H9 (cell line): ENCODE measurements at regions not wholly inside any gene's neighbourhood (a gene's known extent, or its start where the extent isn't known, plus 50 kb on each side); places are given as distances from the start of the nearest gene placed in this dataset.

Experiments used
- DNase-seq: peaks from one replicate; pipeline ENCODE4 v3.0.0-alpha.2; 2017
- H2AFZ ChIP-seq: one replicate; pipeline ENCODE4 v1.6.1; 2013; ENCODE audit warnings: mild to moderate bottlenecking, low read length, control low read depth, moderate library complexity
- H2AK5ac ChIP-seq: 2 replicates; pipeline ENCODE4 v1.6.1; 2013; ENCODE audit warnings: low read length, control low read depth, mixed read lengths; ENCODE audit not compliant: insufficient read length
- H2BK120ac ChIP-seq: one replicate; pipeline ENCODE4 v1.6.1; 2013; ENCODE audit warnings: low read depth, mild to moderate bottlenecking, low read length, control low read depth, inconsistent platforms; ENCODE audit not compliant: poor library complexity, severe bottlenecking
- H2BK12ac ChIP-seq: 2 replicates; pipeline ENCODE4 v1.6.1; 2013; ENCODE audit warnings: low read length, control low read depth, mixed read lengths, low read depth; ENCODE audit not compliant: insufficient read length
- H2BK15ac ChIP-seq: 2 replicates; pipeline ENCODE4 v1.6.1; 2013; ENCODE audit warnings: low read depth, low read length, control low read depth
- H2BK20ac ChIP-seq: one replicate; pipeline ENCODE4 v1.6.1; 2013; ENCODE audit warnings: low read depth, mild to moderate bottlenecking, low read length, control low read depth, inconsistent platforms; ENCODE audit not compliant: poor library complexity, severe bottlenecking
- H2BK5ac ChIP-seq: 2 replicates; pipeline ENCODE4 v1.6.1; 2013; ENCODE audit warnings: low read length, control low read depth, mixed read lengths; ENCODE audit not compliant: insufficient read length
- H3K14ac ChIP-seq: 2 replicates; pipeline ENCODE4 v1.6.1; 2013; ENCODE audit warnings: low read length, control low read depth; ENCODE audit not compliant: insufficient read depth
- H3K18ac ChIP-seq: 2 replicates; pipeline ENCODE4 v1.6.1; 2013; ENCODE audit warnings: low read depth, mild to moderate bottlenecking, mixed read lengths, low read length, control low read depth; ENCODE audit not compliant: insufficient read length
- H3K23ac ChIP-seq: 2 replicates; pipeline ENCODE4 v1.6.1; 2013; ENCODE audit warnings: low read length, control low read depth, mixed read lengths, low read depth; ENCODE audit not compliant: insufficient read length
- H3K23me2 ChIP-seq: 2 replicates; pipeline ENCODE4 v1.6.1; 2013; ENCODE audit warnings: low read depth, mild to moderate bottlenecking, mixed read lengths, low read length, control low read depth; ENCODE audit not compliant: insufficient read length, poor library complexity, severe bottlenecking
- H3K27ac ChIP-seq: 2 replicates; pipeline ENCODE4 v1.5.1; 2013; ENCODE audit warnings: low read length, control low read depth, mixed read lengths, low read depth; ENCODE audit not compliant: insufficient read length
- H3K27me3 ChIP-seq: 2 replicates; pipeline ENCODE4 v1.6.1; 2013; ENCODE audit warnings: low read length, control low read depth, inconsistent platforms; ENCODE audit not compliant: insufficient read depth
- H3K4ac ChIP-seq: 2 replicates; pipeline ENCODE4 v1.6.1; 2013; ENCODE audit warnings: low read depth, mild to moderate bottlenecking, control low read depth, inconsistent platforms, low read length, moderate library complexity
- H3K4me1 ChIP-seq: 2 replicates; pipeline ENCODE4 v1.6.1; 2013; ENCODE audit warnings: low read length, control low read depth, inconsistent platforms; ENCODE audit not compliant: insufficient read depth
- H3K4me2 ChIP-seq: 2 replicates; pipeline ENCODE4 v1.6.1; 2013; ENCODE audit warnings: low read length, control low read depth, mixed read lengths; ENCODE audit not compliant: insufficient read length, insufficient read depth
- H3K56ac ChIP-seq: 2 replicates; pipeline ENCODE4 v1.6.1; 2013; ENCODE audit warnings: low read depth, mild to moderate bottlenecking, mixed read lengths, low read length, control low read depth; ENCODE audit not compliant: insufficient read length
- H3K79me1 ChIP-seq: 2 replicates; pipeline ENCODE4 v1.6.1; 2013; ENCODE audit warnings: low read depth, mild to moderate bottlenecking, moderate library complexity, low read length, control low read depth, inconsistent platforms; ENCODE audit not compliant: insufficient read depth, poor library complexity, severe bottlenecking
- H3K79me2 ChIP-seq: 2 replicates; pipeline ENCODE4 v1.6.1; 2013; ENCODE audit warnings: low read length, control low read depth, inconsistent platforms; ENCODE audit not compliant: insufficient read depth
- H3K9ac ChIP-seq: 2 replicates; pipeline ENCODE4 v1.6.1; 2013; ENCODE audit warnings: low read length, control low read depth, mixed read lengths; ENCODE audit not compliant: insufficient read length; ENCODE audit errors: extremely low read depth
- H3K9me3 ChIP-seq: one replicate; pipeline ENCODE4 v1.6.1; 2013; ENCODE audit warnings: low read depth, low read length, inconsistent platforms; ENCODE audit not compliant: control insufficient read depth
- H3T11ph ChIP-seq: one replicate; pipeline ENCODE4 v1.6.1; 2013; ENCODE audit warnings: mild to moderate bottlenecking, low read length, control low read depth, inconsistent platforms
- H4K20me1 ChIP-seq: one replicate; pipeline ENCODE4 v1.6.1; 2013; ENCODE audit not compliant: control insufficient read depth, insufficient read length, insufficient read depth
- H4K5ac ChIP-seq: 2 replicates; pipeline ENCODE4 v1.6.1; 2013; ENCODE audit warnings: low read depth, mild to moderate bottlenecking, mixed read lengths, low read length, control low read depth; ENCODE audit not compliant: insufficient read length
- H4K8ac ChIP-seq: replicated peaks from 2 replicates; pipeline ENCODE4 v1.6.1; 2013; ENCODE audit warnings: low read length, control low read depth, mixed read lengths, low read depth; ENCODE audit not compliant: insufficient read length
- H4K91ac ChIP-seq: 2 replicates; pipeline ENCODE4 v1.6.1; 2013; ENCODE audit warnings: low read depth, mild to moderate bottlenecking, moderate library complexity, mixed read lengths, low read length, control low read depth; ENCODE audit not compliant: insufficient read length
- H3K27ac Mint-ChIP-seq, 3 experiments: 2 replicates in 2 of 3; 3 replicates in 1 of 3; pipeline ENCODE4 v1.8.0; 2020 to 2021; ENCODE audit warnings: mixed read lengths in 3 of 3, mild to moderate bottlenecking in 1 of 3, moderate library complexity in 1 of 3
- H3K27me3 Mint-ChIP-seq: 2 replicates; pipeline ENCODE4 v1.8.0; 2021; ENCODE audit warnings: low read depth, mild to moderate bottlenecking, moderate library complexity, mixed read lengths
- H3K36me3 Mint-ChIP-seq, 3 experiments: 2 replicates in 2 of 3; 3 replicates in 1 of 3; pipeline ENCODE4 v1.8.0; 2020 to 2021; ENCODE audit warnings: low read depth in 3 of 3, mixed read lengths in 3 of 3; ENCODE audit not compliant: insufficient read depth in 1 of 3
- H3K4me1 Mint-ChIP-seq, 2 experiments: 2 replicates each; pipeline ENCODE4 v1.8.0; 2020; ENCODE audit warnings: mixed read lengths in 2 of 2
- H3K4me3 Mint-ChIP-seq, 2 experiments: 2 replicates in 1 of 2; 3 replicates in 1 of 2; pipeline ENCODE4 v1.8.0; 2020 to 2021; ENCODE audit warnings: mild to moderate bottlenecking in 2 of 2, mixed read lengths in 2 of 2, moderate library complexity in 1 of 2
- H3K9me3 Mint-ChIP-seq, 2 experiments: 2 replicates in 1 of 2; 3 replicates in 1 of 2; pipeline ENCODE4 v1.8.0; 2020; ENCODE audit warnings: mild to moderate bottlenecking in 2 of 2, mixed read lengths in 2 of 2, moderate library complexity in 1 of 2
- WGBS: extraction: QIAGEN DNeasy Blood & Tissue Kit; methylation state at CpG from one replicate; pipeline ENCODE4 v1.1.7; 2013; ENCODE audit warnings: missing lambda C conversion rate, low lambda C conversion rate, mixed read lengths; ENCODE audit not compliant: insufficient read length; ENCODE audit errors: extremely low coverage; 5-methylcytosine and 5-hydroxymethylcytosine counted together
- TF ChIP-seq, protein P1 (sequence below): fragments of 200-600 bp; sonication (generic); conservative IDR thresholded peaks from 3 replicates; pipeline ENCODE4 v1.8.0; 2021; ENCODE audit warnings: antibody characterized with exemption, mild to moderate bottlenecking

DNA sequence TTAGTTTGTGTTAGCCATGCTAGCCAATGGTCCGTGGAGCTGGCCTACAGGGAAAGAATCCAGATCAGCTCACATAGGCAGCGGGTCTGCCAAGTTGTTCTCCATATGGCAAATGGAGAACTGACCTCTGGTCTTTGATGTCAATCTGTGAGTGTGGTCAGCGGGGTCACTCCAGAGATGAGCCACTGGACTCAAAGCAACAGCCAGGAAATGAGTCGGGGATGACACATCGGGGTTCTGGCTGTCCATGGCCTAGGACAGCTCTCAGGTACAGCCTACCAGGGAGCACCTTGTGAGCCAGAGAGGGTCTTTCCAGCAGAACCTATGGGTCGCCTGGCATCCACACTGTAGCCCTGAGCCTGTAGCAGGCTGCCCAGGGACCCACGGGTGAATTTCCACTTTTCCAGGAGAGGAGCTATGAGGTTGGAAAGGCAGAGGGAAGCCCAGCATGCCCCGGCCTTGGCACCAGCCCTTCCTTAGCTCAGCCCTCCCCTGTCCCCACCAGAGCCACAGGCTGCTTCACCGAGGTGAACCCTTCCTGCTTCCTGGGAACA is 203.0 kb upstream of the TNRC6C start:
- no peak overlapping the region for H3K14ac ChIP-seq
- TF ChIP-seq, protein P1, sequence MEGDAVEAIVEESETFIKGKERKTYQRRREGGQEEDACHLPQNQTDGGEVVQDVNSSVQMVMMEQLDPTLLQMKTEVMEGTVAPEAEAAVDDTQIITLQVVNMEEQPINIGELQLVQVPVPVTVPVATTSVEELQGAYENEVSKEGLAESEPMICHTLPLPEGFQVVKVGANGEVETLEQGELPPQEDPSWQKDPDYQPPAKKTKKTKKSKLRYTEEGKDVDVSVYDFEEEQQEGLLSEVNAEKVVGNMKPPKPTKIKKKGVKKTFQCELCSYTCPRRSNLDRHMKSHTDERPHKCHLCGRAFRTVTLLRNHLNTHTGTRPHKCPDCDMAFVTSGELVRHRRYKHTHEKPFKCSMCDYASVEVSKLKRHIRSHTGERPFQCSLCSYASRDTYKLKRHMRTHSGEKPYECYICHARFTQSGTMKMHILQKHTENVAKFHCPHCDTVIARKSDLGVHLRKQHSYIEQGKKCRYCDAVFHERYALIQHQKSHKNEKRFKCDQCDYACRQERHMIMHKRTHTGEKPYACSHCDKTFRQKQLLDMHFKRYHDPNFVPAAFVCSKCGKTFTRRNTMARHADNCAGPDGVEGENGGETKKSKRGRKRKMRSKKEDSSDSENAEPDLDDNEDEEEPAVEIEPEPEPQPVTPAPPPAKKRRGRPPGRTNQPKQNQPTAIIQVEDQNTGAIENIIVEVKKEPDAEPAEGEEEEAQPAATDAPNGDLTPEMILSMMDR, result no peak
- H3T11ph ChIP-seq, result no peak overlapping the region
- no peak overlapping the region for H4K8ac ChIP-seq
- no peak overlapping the region for H3K27ac ChIP-seq
- peaks cover 5 to 20% of the 10 kb centered on the region in 2 experiments; a peak in 3 of 4 replicates for H3K4me1 Mint-ChIP-seq
- H3K4me2 ChIP-seq, result no peak overlapping the region
- H3K56ac ChIP-seq, result no peak overlapping the region
- H3K18ac ChIP-seq, result no peak overlapping the region
- no peak overlapping the region for H2BK12ac ChIP-seq
- no peak overlapping the region for H2AFZ ChIP-seq
- no peak overlapping the region for H2BK5ac ChIP-seq
- H3K79me1 ChIP-seq, result no peaks in the 10 kb centered on the region
- peaks cover 4 to 8% of the 10 kb centered on the region in 2 experiments; a peak in 4 of 5 replicates for H3K9me3 Mint-ChIP-seq
- no peak overlapping the region for H2BK120ac ChIP-seq
- H2BK15ac ChIP-seq, result no peak overlapping the region
- peaks cover 2 to 4% (median 2%) of the 10 kb centered on the region in 3 experiments; a peak in 2 of 7 replicates for H3K36me3 Mint-ChIP-seq
- H3K27me3 ChIP-seq, result no peaks in the 10 kb centered on the region
- no CpG with 5 or more reads among the region's 9 CpGs for WGBS
- no peak overlapping the region for H3K23ac ChIP-seq
- no peak for DNase-seq
- H3K4me3 Mint-ChIP-seq, result no peak overlapping the region
- no peaks in the 10 kb centered on the region for H3K9me3 ChIP-seq
- H2BK20ac ChIP-seq, result no peak overlapping the region
- no peaks in the 10 kb centered on the region for H4K20me1 ChIP-seq
- no peak overlapping the region for H2AK5ac ChIP-seq
- H3K4ac ChIP-seq, result no peak overlapping the region
- H4K91ac ChIP-seq, result no peak overlapping the region
- no peaks in the 10 kb centered on the region for H3K23me2 ChIP-seq
- H3K4me1 ChIP-seq, result no peaks in the 10 kb centered on the region
- peaks cover 28% of the 10 kb centered on the region for H3K27me3 Mint-ChIP-seq
- no peak overlapping the region for H3K9ac ChIP-seq
- no peak overlapping the region for H4K5ac ChIP-seq
- H3K79me2 ChIP-seq, result no peaks in the 10 kb centered on the region
- no peak overlapping the region for H3K27ac Mint-ChIP-seq
